ENCODE measurements at regions not wholly inside any gene's neighbourhood (a gene's known extent, or its start where the extent isn't known, plus 50 kb on each side); places are given as distances from the start of the nearest gene placed in this dataset.

- TF ChIP-seq CTCF (IDR thresholded peaks at IDR 0.05; ENCODE audit: insufficient read depth, low read depth, low read length): no peak
- TF ChIP-seq EZH2 (IDR thresholded peaks at IDR 0.05; ENCODE audit: insufficient read depth, low read length): no peak
Observed at GRCh38 chr2:41920181-41920580, 127.6 kb upstream of the PKDCC start.

Data from astrocyte (in vitro differentiated cells and primary cell).